ENCODE measurements at regions not wholly inside any gene's neighbourhood (a gene's known extent, or its start where the extent isn't known, plus 50 kb on each side); places are given as distances from the start of the nearest gene placed in this dataset.

- TF ChIP-seq YY1 (IDR thresholded peaks at IDR 0.05; ENCODE audit: insufficient read depth, insufficient read length) (no peak), ZNF274 (IDR thresholded peaks at IDR 0.05; ENCODE audit: low read depth, low read length) (no peak), SUZ12 (IDR thresholded peaks at IDR 0.05; ENCODE audit: extremely low read depth, insufficient read depth, insufficient read length) (no peak)
Observed at GRCh38 chr12:91467686-91468085, 285.1 kb upstream of the DCN start.
